ENCODE measurements at regions not wholly inside any gene's neighbourhood (a gene's known extent, or its start where the extent isn't known, plus 50 kb on each side); places are given as distances from the start of the nearest gene placed in this dataset.

GRCh38 chr4:127211650-127212560 lies 420.9 kb upstream of the INTU start:
- TF ChIP-seq, protein P1, sequence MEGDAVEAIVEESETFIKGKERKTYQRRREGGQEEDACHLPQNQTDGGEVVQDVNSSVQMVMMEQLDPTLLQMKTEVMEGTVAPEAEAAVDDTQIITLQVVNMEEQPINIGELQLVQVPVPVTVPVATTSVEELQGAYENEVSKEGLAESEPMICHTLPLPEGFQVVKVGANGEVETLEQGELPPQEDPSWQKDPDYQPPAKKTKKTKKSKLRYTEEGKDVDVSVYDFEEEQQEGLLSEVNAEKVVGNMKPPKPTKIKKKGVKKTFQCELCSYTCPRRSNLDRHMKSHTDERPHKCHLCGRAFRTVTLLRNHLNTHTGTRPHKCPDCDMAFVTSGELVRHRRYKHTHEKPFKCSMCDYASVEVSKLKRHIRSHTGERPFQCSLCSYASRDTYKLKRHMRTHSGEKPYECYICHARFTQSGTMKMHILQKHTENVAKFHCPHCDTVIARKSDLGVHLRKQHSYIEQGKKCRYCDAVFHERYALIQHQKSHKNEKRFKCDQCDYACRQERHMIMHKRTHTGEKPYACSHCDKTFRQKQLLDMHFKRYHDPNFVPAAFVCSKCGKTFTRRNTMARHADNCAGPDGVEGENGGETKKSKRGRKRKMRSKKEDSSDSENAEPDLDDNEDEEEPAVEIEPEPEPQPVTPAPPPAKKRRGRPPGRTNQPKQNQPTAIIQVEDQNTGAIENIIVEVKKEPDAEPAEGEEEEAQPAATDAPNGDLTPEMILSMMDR (IDR thresholded peaks at IDR 0.05; ENCODE audit: low read depth, low read length, poor library complexity, severe bottlenecking) = no peak
- no peak for TF ChIP-seq EZH2phosphoT487 (IDR thresholded peaks at IDR 0.05; ENCODE audit: borderline replicate concordance, low read length)
